Choroid plexus epithelial cell (primary cell): ENCODE measurements at regions not wholly inside any gene's neighbourhood (a gene's known extent, or its start where the extent isn't known, plus 50 kb on each side); places are given as distances from the start of the nearest gene placed in this dataset.
A peak's percentile ranks its signal among the peaks of the same experiment; 100 is the strongest.

ENCODE experiments used
- DNase-seq: peaks from one replicate; pipeline ENCODE4 v3.0.0-alpha.2; 2010; ENCODE audit warnings: low read depth
- H3K4me3 ChIP-seq: 2 replicates; pipeline ENCODE4 v1.5.1; 2011; ENCODE audit warnings: low read depth, mild to moderate bottlenecking, control low read depth, low read length, moderate library complexity
- TF ChIP-seq, protein P1 (sequence below): conservative IDR thresholded peaks from 2 replicates; pipeline ENCODE4 v1.5.1; 2011; ENCODE audit warnings: low read depth, mild to moderate bottlenecking, control low read depth, inconsistent platforms, low read length, moderate library complexity

DNA sequence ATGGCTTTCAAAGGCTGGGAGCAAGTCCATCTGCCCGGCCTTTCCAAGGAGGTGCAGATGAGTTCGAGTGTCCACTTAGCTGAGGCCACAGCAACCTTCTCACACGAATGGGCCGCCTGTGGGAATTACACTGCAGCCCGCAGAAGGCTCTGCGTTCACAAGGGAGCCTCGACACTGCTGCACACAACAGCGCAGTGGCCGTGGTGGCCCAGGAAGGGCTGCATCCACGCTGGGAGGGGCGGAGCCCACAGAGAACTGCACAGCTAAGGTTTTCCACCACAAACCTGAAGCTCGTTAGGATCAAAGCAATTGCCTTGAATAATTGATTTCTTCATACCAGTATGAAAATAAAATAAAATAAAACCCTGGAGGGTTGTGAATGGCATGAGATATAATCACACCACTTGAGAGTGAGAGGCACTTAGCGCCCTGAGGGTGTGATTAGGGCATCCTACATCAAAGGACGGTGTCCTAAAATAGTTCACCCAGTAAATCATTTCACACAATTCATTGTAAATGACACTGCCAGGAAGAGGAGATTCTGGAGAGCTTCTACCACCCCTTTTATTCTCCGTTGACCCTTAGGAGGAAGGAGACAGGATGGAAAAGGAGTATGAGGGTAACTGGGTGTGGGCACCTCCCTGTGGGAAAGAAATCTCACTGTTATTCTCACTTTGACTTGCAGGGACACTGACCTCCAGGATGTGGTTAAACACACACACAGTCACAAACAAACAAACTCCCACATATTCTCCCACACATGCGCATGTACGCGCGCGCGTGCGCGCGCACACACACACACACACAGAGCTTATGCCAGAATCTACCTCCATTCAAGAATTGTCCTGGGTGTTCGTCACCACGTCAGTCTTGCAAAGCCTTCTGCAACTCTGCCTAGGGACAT lies 256.6 kb upstream of the ID2 start:
- TF ChIP-seq, protein P1, sequence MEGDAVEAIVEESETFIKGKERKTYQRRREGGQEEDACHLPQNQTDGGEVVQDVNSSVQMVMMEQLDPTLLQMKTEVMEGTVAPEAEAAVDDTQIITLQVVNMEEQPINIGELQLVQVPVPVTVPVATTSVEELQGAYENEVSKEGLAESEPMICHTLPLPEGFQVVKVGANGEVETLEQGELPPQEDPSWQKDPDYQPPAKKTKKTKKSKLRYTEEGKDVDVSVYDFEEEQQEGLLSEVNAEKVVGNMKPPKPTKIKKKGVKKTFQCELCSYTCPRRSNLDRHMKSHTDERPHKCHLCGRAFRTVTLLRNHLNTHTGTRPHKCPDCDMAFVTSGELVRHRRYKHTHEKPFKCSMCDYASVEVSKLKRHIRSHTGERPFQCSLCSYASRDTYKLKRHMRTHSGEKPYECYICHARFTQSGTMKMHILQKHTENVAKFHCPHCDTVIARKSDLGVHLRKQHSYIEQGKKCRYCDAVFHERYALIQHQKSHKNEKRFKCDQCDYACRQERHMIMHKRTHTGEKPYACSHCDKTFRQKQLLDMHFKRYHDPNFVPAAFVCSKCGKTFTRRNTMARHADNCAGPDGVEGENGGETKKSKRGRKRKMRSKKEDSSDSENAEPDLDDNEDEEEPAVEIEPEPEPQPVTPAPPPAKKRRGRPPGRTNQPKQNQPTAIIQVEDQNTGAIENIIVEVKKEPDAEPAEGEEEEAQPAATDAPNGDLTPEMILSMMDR = no peak
- DNase-seq = no peak
- H3K4me3 ChIP-seq = no peak overlapping the region

DNA sequence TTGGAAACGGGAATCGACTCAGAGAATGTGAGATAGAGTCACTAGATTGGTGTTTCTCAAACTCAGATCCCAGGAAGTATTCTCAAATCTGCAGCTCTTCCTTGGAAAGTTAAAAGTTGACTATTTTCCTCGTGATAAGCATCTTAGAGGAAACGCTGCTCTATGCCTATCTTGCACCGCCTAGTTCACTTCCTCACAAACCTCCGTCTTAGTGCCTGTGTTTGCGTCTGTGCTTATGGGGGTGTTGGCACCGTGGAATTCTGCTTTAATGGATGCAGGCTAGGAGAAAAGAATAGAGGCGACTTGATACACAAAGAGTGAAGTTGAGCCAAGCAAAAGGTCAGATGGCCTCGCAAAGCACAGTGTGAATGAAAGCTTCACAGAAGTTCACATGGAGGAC lies 255.3 kb upstream of the ID2 start:
- H3K4me3 ChIP-seq = no peak overlapping the region
- no peak for DNase-seq
- TF ChIP-seq, protein P1 = no peak

DNA sequence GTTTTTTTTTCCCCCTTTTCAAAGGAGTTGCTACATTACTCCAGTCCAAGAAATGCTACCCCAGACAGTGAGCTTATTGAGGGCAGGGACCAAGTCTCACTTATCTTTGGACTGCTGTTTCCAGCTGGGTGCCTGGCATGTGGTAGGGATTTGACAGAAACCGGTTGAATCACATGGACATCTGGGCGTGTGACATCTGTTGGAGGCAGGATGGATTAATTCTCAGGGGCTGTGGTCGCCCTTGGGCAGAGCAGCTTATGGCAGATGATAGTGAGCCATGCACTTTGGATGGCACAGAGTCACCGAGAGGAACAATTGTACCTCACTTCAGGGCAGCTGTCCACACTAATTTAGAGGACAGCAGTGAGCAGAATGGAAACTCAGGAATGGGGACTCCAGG lies 254.6 kb upstream of the ID2 start:
- TF ChIP-seq, protein P1 = no peak
- DNase-seq = no peak
- H3K4me3 ChIP-seq = no peak overlapping the region

DNA sequence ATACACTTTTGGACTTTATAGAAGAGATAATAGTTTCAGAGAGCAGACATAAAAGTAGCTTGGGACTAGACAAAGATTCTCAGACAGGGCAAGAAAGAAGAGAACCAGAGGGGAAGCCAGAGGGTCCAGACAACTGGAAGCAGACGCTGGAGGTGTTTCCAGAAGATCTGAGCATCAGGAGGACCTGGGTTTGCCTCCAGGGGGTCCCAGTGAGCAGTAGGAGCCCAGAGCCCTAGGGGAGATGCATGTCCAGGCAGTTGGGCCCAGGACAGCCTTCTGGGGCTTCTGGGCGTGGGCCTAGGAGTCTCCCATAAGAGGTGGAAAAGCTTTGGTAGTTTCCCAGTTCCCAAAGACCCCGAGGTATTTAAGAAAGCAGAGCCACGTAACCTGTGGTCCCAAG lies 251.2 kb upstream of the ID2 start:
- no peak overlapping the region for H3K4me3 ChIP-seq
- TF ChIP-seq, protein P1 = no peak
- no peak for DNase-seq

DNA sequence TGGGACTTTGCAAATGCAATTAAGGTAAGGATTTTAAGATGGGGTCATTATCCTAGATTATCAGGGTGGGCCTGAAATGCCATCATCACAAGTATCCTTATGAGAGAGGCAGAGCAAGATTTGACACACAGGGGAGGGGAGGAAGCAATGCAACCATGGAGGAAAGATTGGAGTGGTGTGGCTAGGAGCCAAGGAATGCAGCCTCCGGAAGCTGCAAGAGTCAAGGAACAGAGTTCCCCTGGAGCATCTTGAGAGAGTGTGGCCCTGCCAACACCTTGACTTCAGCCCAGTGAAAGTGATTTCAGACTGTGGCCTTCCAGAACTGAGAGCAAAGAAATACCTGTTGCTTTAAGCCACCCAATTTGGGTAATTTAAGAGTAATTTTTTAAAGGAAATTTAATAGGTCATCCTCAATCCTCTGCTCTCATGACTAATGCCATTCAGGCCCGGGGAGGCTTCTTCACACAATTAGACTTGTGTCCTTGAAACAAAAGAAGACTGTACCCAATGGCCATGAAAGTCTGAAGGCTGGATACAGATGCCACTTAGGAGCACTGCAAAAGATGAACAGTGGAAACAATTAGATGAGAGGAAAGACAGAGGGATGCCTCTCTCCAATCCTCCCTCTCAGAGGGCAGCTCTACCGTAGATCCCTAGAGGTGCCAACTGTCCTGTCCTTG lies 250.3 kb upstream of the ID2 start:
- peak; percentile 4 for DNase-seq
- TF ChIP-seq, protein P1 = no peak
- no peak overlapping the region for H3K4me3 ChIP-seq

DNA sequence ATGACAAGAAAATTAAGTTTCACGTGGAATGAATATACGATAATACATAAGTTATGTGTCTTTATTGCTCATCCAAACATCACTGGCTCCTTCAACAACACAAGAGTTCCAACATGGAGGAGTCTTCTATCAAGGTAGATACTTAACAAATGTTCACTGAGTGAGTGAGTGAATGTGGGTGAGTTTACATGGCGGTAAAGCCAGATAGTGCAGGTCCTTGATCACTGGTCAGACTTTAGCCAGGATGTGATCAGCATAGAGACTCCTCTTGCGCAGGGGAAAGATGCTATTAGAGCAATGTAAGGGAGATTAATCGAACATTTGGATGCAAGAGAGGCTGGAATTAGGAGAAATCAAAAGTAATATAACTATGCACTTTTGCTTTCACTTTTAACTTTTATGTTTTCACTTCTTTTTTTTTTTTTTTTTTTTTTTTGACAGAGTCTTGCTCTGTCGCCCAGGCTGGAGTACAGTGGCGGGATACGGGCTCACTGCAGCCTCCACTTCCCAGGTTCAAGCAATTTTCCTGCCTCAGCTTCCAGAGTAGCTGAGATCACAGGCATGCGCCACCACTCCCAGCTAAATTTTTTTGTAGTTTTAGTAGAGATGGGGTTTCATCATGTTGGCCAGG lies 249.0 kb upstream of the ID2 start:
- TF ChIP-seq, protein P1 = no peak
- no peak overlapping the region for H3K4me3 ChIP-seq
- DNase-seq = no peak
